ENCODE measurements at regions not wholly inside any gene's neighbourhood (a gene's known extent, or its start where the extent isn't known, plus 50 kb on each side); places are given as distances from the start of the nearest gene placed in this dataset.

- TF ChIP-seq CTCF (IDR thresholded peaks at IDR 0.05): no peak
- no peak for TF ChIP-seq POLR2A (IDR thresholded peaks at IDR 0.05)
- no peak for TF ChIP-seq EP300 (IDR thresholded peaks at IDR 0.05)
These were observed 217.1 kb upstream of the ARHGAP24 start for GRCh38 chr4:85257817-85258370.
